ENCODE measurements at regions not wholly inside any gene's neighbourhood (a gene's known extent, or its start where the extent isn't known, plus 50 kb on each side); places are given as distances from the start of the nearest gene placed in this dataset.
"Not testable (repeated sequence)": the region's sequence is repeated elsewhere in the genome, so short reads cannot be mapped to it uniquely, and the experiment has no call there.

DNA sequence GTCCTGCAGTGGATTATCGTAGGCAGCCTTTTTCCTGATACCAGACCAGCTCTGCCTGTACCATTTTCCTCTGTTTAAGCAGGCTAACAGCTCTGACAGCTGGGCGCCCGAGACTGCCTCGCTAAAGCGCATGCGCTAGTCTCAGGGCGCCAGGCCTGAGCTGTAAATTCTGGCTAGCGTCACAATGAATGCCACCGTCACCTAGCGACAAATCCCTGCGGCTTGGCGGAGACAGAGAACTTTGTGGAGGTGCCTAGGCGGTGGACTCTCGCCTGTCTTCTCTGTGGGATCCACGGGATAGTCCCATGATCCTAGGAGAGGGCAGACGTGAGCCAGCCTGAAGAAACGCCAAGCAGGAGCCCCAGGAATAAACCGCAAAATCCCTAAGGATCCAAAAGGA, 573.9 kb downstream of the KCNJ18 start:
- no peak for DNase-seq

DNA sequence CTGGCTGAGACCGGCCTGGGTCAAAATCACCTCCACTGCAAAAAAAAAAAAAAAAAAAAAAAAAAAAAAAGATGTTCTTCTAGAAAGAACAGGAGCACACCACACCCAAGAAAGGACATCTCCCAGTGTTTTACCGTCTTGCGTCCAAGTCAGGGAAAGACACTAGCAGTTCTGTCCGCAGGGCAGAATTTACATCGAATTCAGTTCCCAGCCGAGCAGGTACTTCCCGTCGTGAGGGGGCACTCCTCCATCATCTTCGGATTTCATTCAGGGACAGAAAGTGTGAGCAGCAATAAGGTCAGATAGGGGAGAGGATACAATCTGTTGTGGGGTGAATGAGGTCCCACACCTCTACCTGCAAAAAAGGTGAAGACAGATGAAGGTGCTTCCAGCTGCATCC, 574.7 kb downstream of the KCNJ18 start:
- no peak for DNase-seq

DNA sequence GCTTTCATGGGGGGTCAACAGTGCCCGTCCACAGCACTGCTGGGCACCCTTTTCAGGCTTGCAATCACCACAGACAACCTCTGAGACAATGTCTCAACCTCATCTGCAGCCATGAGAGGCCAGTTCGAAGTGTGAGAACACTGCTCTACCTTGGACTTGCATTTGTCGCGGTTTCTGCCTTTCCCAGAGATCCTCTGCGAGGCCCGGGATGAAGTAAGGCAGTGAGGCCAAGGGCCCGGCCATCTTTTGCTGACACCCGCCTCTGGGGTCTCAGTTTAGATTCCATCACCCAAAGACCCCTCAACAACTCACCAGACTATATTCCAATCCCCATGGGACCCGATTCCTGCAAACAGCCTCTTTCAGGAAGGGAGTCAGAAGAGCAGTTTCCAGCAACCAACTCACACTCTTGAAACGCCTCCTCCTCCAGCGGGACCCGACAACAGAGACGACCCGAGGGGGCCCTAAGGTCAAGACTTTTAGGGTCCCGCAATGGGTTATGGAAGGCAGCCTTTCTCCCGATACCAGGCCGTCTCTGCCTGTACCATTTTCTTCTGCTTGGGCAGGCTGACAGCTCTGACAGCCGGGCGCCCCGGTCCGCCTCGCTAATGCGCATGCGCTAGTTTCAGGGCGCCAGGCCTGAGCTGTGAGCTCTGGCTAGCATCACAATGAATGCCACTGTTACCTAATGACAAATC, 576.0 kb downstream of the KCNJ18 start:
- no peak for DNase-seq

DNA sequence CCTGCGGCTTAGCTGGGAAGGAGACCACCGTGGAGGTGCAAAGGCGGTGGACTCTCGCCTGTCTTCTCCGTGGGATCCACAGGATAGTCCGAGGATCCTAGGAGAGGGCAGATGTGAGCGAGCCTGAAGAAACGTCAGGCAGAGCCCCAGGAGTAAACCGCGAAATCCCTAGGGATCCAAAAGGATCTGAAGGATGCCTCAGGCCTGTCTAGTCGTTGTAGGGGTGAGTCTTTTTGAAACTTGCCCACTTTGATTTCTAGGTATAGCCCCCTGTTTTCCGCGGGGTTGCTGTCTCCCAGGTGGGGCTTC, 576.5 kb downstream of the KCNJ18 start:
- no peak for DNase-seq

DNA sequence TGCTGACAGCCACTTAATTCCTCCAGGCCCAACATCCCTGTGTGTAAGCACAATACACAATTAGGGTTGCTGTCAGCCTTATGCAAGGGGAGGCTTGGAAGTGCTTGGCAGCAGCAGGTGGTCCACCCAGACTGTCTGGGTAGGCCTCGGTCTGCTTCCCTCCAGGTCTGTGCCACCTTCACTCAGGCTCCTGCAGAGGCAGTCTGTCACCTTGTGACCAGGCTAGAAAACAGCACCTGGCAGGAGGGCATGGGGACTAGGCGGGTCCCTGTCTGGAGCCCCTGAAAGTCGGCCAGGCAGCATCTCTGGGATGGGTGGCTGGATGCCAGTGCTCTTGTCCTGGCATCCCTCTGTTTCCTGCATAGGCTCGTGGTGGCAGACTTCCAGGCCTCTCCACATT, 578.1 kb downstream of the KCNJ18 start:
- DNase-seq = no peak

DNA sequence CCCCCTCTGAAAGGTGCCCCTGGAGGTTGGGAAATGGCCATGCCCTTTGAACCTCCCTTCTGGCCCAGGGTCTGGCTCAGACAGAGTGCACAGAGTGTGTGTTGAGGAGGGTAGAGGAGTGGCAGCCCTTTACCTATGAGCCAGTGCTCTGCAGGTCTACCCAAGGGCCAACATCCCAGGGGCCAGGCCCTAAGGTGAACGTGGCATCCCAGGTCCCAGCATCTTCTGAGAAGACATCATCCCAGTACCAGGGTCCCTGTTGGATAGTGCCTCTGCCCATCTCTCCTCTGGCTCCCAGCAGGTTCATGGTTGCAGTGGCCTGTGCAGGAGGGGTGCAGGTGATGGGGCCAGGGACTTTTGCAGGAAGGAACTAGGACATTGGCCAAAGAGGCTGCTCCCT, 578.5 kb downstream of the KCNJ18 start:
- DNase-seq = not testable (repeated sequence)

DNA sequence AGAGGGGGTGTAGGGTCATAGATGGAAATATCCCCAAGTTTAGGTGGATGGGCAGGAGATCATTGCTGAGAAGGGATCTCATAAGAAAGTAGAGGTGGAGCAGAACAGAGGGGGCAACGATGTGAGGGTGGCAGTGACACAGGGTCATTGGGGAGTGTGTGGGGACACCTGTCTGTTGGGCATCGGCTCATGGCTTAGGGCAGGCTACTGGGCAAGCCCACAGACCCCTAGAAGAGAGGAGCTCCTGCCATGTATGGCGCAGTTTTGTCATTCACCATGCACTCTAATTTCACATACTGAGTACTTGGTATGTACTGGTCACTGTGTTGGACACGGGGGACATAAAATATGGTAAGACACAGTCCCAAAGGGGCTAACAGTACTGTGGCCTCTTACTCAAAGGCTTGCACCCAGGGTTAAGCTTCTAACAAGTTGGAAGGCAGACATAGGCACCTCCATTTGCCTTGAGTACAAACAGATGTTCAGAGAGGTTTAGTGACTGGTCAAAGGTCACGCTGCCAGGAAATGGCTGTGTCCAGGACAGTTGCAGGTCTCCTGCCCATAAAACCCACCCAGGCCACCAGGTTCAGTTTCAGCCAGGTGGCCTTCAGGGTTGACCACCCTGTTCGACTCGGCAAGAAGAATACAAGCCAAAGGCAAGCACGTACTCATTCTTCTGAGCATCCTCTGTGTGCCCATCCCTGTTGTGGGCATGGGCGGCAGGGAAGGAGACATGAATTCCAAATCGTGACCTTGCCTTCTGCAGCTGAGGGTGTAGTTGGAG, 580.2 kb downstream of the KCNJ18 start:
- DNase-seq = no peak

DNA sequence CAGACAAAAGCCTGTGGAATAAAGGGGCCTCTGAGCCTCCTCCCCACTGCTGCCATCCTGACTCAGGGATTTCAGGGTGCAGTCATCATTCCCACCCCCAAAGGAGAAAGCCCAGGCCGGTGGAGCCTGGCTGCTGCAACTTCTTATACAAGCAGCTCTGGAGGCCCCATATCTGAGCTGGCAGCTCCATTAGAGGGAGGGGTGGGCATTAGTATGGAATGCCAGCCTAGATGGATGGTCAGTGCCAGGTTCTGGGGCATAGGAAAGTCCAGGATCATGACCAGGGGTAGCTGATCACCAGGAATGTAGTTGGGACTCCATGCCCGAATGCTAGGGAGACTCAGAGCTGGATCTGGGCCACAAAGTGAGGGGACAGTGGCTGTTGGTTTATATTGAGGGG, 581.0 kb downstream of the KCNJ18 start:
- DNase-seq = no peak

DNA sequence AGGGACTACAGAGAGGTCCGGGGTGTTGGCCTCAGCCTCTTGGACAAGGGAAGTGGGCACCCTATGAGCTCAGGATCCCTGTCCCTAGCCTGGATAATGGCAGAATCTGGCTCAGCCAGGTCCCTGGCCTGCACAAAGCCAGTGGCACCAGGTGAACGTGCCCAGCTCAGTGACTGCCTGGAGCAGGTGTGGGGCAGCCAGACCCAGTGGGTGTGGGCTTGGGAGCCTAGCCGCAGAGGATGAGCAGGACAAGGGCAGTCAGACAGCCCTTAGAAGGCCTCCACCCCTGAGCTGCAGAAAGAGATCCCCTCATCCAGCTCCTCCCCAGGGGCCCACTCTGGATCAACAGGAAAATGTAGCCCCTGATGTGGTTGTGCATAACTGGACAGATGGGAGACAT, 585.3 kb downstream of the KCNJ18 start:
- no peak for DNase-seq

DNA sequence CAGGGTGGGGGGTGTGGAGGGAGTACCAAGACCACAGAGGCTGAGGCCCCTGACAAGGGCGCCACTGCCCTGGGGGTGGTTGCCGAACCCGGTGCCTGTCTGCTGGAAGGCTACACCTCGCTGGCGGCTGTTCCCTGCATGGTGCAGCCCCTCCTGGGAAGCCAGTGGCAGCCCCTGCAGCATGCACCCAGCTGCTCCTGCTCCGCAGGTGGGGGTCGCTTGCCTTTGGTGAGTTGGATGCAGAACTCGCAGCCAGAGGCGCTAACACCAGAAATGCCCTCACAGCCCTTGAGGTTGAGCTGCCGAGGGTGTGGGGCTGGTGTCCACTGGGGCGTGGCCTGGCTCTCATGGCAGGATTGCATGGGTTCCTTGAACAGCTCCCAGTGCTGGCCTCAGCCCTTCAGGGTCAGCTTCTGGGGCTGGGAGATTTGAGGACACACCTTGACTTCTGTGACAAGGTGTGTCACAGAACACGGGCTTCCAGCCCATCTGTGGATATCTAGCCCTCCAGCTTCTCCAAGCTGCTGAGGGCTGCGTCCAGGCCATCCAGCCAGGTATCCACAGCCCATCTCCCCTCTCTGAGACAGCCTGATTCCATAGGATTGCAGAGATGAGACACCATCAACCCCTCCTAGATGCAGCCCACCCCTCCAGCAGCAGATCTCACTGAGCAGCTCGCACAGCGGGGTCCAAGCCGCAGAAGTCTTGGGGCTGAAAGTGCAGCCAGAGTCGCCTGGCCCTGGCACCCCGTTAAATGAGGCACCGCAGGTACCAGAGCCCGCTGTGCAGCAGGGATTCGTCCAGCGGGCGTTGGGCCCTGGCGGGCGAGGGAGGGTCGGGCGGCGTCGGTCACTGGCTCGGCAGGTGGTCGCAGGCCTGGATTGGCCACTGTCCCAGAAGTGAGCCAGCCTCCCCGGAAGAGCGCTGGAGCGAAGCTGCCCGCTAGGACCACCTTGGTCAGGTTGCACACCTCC, 586.3 kb downstream of the KCNJ18 start:
- DNase-seq = no peak

DNA sequence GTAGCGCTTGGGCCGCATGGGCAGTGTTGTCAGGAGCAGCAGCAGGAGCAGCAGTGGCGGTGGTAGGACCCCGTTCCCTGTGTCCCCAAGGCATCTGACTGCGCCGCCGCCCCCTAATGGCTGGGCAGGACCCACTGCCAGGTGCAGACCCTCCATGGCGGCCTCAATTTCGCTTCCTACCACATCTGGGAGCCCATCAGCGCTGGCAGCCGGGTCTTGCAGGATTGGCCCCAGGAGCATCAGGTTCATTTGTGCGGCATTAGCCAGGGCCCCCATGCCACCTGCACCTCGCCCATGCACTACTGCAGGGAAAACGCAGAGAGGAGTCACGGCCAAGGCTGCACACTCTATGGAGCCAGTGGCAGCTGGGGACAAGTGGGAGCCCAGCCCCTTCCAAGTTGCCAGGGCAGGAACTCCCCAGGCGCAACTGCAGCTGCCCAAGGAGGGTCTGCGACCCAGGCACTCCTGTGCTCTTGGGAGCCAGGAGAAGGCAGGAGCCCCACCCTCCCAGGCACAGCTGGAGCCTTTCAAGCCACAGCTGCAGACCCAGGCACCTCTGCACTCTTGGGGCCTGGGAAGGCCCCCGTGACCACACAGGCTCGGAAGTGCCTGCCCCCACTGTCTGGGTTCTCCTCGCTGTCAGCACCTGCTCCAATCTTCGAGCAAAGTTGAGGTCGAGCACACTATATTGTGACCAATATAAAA, 594.2 kb downstream of the KCNJ18 start:
- DNase-seq = no peak

DNA sequence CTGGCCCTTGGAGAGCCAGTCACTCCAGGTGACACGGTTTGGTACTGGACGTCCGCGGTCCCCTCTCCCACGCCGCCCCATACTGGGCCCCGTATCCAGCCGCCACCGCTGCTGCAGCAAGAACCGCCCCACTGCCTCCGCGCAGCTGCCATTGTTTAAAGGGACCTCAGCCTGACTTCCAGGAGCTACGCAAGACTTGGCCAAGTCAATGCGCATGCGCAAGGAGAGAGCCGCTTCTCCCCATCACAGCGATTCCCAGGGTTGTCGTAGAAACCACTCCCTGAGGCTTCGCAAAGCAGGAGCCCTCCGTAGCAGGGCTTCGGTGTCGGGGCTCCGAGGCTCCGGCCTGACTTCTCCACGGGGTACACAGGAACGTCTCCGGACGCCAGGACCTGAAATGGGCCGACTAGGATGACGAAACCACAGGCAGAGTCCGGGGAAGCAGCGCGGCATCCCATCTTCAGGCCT, 606.2 kb downstream of the KCNJ18 start:
- DNase-seq = not testable (repeated sequence)

DNA sequence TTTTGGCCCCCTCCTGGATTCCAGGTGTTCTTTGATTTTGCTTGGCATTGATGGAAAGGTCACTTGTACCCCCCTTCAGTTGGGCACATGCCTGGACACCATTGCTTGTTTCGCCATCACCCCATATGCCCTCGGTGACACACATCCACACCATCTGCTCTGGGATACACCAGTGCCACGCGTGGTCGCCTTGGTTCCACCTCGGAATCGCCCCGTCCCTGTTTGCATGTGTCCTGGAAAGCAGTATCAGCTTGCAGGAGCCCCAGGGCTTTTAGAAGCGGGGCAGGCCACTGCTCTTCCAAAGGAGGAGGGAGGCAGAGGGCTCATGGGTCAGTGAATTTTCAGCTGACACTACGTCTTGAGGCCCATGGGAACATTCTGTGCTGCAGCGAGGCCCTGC, 607.9 kb downstream of the KCNJ18 start:
- DNase-seq = no peak

DNA sequence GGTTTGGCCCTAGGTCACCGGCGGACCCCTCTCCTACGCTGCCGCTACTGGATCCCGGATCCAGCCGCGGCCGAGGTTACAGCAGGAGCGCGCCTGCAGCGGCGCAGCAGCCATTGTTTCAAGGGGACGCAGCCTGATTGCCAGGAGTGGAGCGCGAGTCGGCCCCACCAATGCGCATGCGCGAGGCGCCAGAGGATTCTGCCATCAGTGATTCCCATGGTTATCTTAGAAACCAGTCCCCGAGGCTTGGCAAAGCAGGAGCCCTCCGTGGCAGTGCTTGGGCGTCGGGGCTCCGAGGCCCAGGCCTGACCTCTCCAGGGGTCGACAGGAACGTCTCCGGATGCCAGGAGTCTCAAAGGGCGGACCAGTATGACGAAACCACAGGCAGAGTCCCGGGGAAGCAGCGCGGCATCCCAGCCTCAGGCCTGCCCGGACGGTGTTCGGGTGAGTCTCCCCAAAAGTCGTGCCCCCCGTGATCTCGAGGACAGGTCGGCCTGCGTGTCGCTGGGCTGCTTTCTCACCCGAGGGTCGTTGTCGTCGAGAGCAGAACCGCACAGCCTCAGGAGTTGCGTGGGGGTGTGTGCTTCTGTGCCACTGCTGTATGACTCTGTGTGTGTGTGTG, 608.5 kb downstream of the KCNJ18 start:
- DNase-seq = no peak

DNA sequence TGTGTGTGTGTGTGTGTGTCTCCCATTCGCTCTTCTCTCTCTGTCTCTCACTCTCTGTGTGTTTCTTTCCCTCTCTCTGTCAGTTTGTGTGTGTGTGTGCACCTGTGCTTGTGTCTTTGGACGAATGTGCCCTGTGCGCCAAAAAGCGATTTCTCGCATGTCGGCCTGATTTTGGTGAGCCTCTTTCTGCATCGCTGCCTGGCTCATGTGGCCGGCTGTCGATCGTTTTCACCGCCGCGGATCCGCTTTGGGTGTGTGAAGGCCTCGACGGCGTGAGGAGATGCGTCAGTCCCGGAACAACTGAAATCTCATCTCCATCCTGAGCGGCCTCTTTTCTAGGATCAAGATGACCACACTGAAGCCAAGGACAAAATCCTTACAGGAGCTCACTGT, 609.0 kb downstream of the KCNJ18 start:
- no peak for DNase-seq

DNA sequence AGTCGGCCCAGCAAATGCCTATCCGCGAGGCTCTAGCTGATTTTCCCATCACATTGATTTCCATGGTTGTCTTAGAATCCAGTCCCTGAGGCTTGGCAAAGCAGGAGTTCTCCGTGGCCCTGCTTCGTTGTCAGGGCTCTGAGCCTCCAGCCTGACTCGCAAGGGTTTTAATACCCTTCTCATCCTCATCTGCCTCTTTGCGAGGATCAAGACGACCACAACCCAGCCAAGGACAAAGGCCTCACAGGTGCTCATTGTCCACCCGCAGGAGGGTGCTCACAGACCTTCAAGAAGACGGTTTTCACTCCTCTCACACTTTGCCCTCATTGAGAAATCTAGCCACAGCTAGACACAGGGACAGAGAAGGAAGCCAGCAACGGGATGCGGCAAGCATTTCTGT, 610.8 kb downstream of the KCNJ18 start:
- DNase-seq = no peak

DNA sequence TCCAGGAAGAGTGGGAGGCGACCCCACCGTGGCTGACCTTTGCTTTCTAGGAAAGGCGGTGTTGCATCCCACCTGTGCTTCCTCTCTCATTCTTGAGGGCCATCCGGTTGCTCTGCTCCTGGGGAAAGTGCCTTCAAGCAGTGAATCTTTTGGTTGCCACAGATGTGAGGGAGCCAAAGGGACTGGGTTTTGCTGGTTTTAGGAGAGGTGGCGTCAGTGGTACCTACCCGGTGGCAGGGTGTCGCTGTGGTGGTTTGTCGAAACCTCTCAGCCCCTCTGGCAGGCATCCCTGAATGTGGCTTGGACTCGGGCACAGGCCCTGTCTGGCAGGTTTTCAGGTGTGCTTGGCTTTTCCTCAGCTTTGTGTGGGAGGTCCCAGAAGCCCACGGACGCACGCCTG, 611.5 kb downstream of the KCNJ18 start:
- no peak for DNase-seq

DNA sequence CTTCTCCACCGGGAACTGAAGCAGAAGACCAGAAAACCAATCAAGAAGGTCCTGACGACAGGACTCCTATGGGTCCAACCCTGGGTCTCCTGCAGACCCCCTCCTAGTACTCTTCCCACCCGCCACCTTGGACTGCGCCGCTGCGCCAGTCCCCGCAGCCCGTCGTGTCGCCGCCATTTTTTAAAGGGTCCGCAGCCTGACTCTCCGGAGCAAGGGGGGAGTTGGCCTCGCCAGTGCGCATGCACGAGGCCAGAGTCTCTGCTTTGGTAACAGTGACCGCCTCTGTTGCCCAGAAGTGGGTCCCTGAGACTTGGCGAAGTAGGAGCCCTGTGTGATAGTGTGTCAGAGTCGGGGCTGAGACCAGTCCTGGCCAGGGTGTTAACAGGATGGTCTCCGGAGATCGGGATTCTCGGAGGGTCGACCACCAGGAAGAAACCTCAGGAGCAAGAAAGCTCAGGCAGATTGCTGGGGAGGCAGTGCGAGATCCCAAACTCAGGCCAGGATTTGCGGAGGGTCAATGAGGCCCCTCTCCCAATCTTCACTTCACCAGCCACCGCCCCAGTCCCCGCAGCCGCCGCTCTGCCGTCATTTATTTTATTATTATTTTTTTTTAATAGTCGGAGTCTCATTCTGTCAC, 612.5 kb downstream of the KCNJ18 start:
- DNase-seq = no peak

DNA sequence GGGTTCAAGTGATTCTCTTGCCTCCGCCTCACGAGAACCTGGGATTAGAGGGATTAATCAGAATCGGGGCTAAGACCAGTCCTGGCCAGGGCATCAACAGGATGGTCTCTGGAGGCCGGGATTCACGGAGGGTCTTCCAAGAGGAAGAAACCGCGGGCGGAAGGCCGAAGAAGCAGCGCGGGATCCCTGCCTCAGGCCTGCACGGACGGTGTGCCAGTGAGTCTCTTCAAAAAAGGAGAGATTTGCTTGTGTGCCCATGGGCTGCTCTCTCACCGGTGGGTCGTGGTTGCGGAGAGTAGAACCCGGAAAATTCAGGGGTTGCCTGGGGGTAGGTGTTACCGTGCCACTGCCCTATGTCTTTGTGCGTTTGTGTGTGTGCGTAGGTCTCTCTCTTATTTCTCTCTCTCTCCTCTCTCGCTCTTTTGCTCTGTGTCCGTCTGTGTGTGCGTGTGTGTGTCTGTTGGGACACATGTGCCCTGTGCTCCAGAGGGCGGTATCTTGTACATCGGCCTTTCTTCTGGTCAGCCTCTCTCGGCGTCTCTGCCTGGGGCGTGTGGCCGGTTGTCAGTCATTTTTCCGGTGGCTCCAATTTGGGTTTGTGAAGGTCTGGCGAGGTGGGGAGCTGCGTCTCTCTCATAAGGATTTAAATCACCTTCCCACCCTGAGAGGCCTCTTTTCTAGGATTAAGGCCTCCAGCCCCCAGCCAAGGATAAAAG, 613.2 kb downstream of the KCNJ18 start:
- no peak for DNase-seq

DNA sequence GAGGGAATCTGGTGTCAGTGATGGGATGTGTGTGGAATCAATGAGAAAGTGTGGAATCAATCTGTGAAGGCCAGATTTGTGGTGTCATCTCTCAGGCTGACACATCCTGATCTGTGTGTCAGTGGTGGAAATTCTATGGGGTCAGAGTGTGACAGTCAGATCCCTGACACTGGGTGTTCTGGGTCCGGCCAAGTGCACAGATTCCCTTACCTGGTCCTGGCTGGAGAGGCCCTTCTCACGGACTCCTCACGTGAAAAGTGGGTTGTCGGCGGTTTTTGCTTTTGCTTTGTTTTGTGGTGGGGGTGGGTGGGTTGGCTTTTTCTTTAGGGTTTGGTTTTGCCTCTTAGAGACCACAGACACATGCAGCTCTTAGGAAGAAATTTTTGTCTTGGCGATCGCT, 618.0 kb downstream of the KCNJ18 start:
- not testable (repeated sequence) for DNase-seq

All from suppressor macrophage treated with lipopolysaccharide for 1 hour (primary cell).